Endothelial cell of umbilical vein (primary cell): ENCODE measurements at regions not wholly inside any gene's neighbourhood (a gene's known extent, or its start where the extent isn't known, plus 50 kb on each side); places are given as distances from the start of the nearest gene placed in this dataset.

ENCODE experiments used
- BruUV-seq: library from RNA; stranded (reverse); fragments of 400-500 nt; replicated peaks from 2 replicates; lab custom pipeline; 2021; lab: Mats Ljungman, UMichigan
- CTCF ChIA-PET: fragments of 300-600, 350-600 bp; sonication (Branson Sonifier 250); formaldehyde crosslinking; loops from one replicate; lab custom pipeline; 2021; ENCODE audit warnings: antibody characterized with exemption, inconsistent platforms; lab: Charles Lee
- POLR2A ChIA-PET: fragments of 300-600, 350-600 bp; sonication (Branson Sonifier 250); formaldehyde crosslinking; loops from one replicate; lab custom pipeline; 2021; ENCODE audit warnings: antibody characterized with exemption, inconsistent platforms; lab: Charles Lee
- DNase-seq: peaks from one replicate; pipeline ENCODE4 v3.0.0-alpha.2; 2011; ENCODE audit warnings: low read depth, low spot score
- FAIRE-seq: peaks from 2 replicates; lab custom pipeline; 2011; peaks lifted over from hg19 to GRCh38; lab: Jason Lieb, UNC
- H2AFZ ChIP-seq: 2 replicates; pipeline ENCODE4 v1.6.0; 2012; ENCODE audit warnings: low read depth, low read length, control low read depth, inconsistent platforms
- H3K27ac ChIP-seq: 2 replicates; pipeline ENCODE4 v1.5.1; 2011; ENCODE audit warnings: low read depth, mild to moderate bottlenecking, control low read depth, low read length, moderate library complexity; ENCODE audit not compliant: insufficient read depth
- H3K27me3 ChIP-seq, 2 experiments: 2 replicates each; pipeline versions ENCODE4 v1.6.0 to v1.6.1; 2011; ENCODE audit warnings: low read length in 2 of 2, mixed read lengths in 1 of 2; ENCODE audit not compliant: control insufficient read depth in 2 of 2, insufficient read depth in 2 of 2
- H3K36me3 ChIP-seq, 2 experiments: 2 replicates in 1 of 2; 3 replicates in 1 of 2; pipeline ENCODE4 v1.5.1; 2011; ENCODE audit warnings: low read length in 2 of 2, mild to moderate bottlenecking in 1 of 2, moderate library complexity in 1 of 2; ENCODE audit not compliant: control insufficient read depth in 2 of 2, insufficient read depth in 2 of 2; ENCODE audit errors: extremely low read depth in 1 of 2
- H3K4me1 ChIP-seq: 3 replicates; pipeline ENCODE4 v1.5.1; 2011; ENCODE audit warnings: mild to moderate bottlenecking, low read length; ENCODE audit not compliant: control insufficient read depth, insufficient read depth; ENCODE audit errors: extremely low read depth
- H3K4me2 ChIP-seq: 2 replicates; pipeline ENCODE4 v1.6.1; 2011; ENCODE audit warnings: low read length, control low read depth, mixed read lengths; ENCODE audit not compliant: insufficient read depth
- H3K4me3 ChIP-seq, 3 experiments: fragments of 200-600 bp in 1 of 3; sonication (generic), shearing (Covaris generic) in 1 of 3; replicated peaks in 1 of 3; 2 replicates each; pipeline ENCODE4 v1.5.1; 2011 to 2016; ENCODE audit warnings: control low read depth in 3 of 3, low read length in 3 of 3, mild to moderate bottlenecking in 2 of 3, inconsistent platforms in 1 of 3, low read depth in 1 of 3, moderate library complexity in 1 of 3; ENCODE audit not compliant: insufficient read depth in 1 of 3
- H3K79me2 ChIP-seq: 2 replicates; pipeline ENCODE4 v1.6.0; 2012; ENCODE audit warnings: low read length, inconsistent platforms; ENCODE audit not compliant: control insufficient read depth, insufficient read depth
- H3K9ac ChIP-seq: replicated peaks from 2 replicates; pipeline ENCODE3; 2011; ENCODE audit warnings: low read length, control low read depth; ENCODE audit not compliant: insufficient read depth; ENCODE audit errors: extremely low read depth
- H3K9me1 ChIP-seq: replicated peaks from 3 replicates; pipeline ENCODE4 v1.6.0; 2011; ENCODE audit warnings: mild to moderate bottlenecking, low read length; ENCODE audit not compliant: control insufficient read depth, insufficient read depth; ENCODE audit errors: extremely low read depth
- H3K9me3 ChIP-seq: replicated peaks from 2 replicates; pipeline ENCODE4 v1.5.1; 2012; ENCODE audit warnings: low read length, inconsistent platforms; ENCODE audit not compliant: control insufficient read depth, insufficient read depth
- H4K20me1 ChIP-seq: replicated peaks from 2 replicates; pipeline ENCODE3; 2011; ENCODE audit warnings: mild to moderate bottlenecking, low read length; ENCODE audit not compliant: control insufficient read depth, insufficient read depth; ENCODE audit errors: extremely low read depth
- CTCF ChIP-seq, 2 donors: IDR thresholded peaks; 1 replicate in 1 of 2; 2 replicates in 1 of 2; pipeline ENCODE4 v1.5.1; 2011; ENCODE audit warnings: low read length in 2 of 2, mild to moderate bottlenecking in 2 of 2, moderate library complexity in 2 of 2, control low read depth in 1 of 2, inconsistent platforms in 1 of 2, low read depth in 1 of 2; ENCODE audit not compliant: insufficient read depth in 1 of 2; ENCODE audit errors: extremely low read depth in 1 of 2
- EZH2 ChIP-seq: IDR thresholded peaks from 2 replicates; pipeline ENCODE4 v1.6.1; 2012; ENCODE audit warnings: borderline replicate concordance, low read depth, mild to moderate bottlenecking, moderate library complexity, low read length, inconsistent platforms; ENCODE audit not compliant: severe bottlenecking
- FOS ChIP-seq: IDR thresholded peaks from 2 replicates; pipeline ENCODE4 v1.6.1; 2011; ENCODE audit warnings: mild to moderate bottlenecking, low read length, moderate library complexity, borderline replicate concordance; ENCODE audit not compliant: insufficient read depth
- GATA2 ChIP-seq: IDR thresholded peaks from 2 replicates; pipeline ENCODE4 v1.7.0; 2011; ENCODE audit warnings: low read depth, mild to moderate bottlenecking, moderate library complexity, mixed read lengths, low read length; ENCODE audit not compliant: insufficient read length, insufficient read depth
- JUN ChIP-seq: IDR thresholded peaks from 2 replicates; pipeline ENCODE4 v1.6.1; 2011; ENCODE audit warnings: borderline replicate concordance, low read depth; ENCODE audit not compliant: insufficient read length, insufficient read depth
- MYC ChIP-seq: IDR thresholded peaks from one replicate; pipeline ENCODE4 v1.6.1; 2011; ENCODE audit warnings: mild to moderate bottlenecking, low read depth, low read length
- POLR2A ChIP-seq: IDR thresholded peaks from 2 replicates; pipeline ENCODE4 v1.6.1; 2012; ENCODE audit warnings: low read depth, mild to moderate bottlenecking, control low read depth, low read length
- POLR2AphosphoS5 ChIP-seq: IDR thresholded peaks from 2 replicates; pipeline ENCODE4 v1.6.1; 2012; ENCODE audit warnings: low read depth, mild to moderate bottlenecking, control low read depth, low read length, moderate library complexity; ENCODE audit not compliant: insufficient read depth
- dilution Hi-C: fragments of 300-500 bp; cut with MboI; formaldehyde crosslinking; loops from one replicate; pipeline ENCODE4 v1.15.0; 2019; ENCODE audit warnings: low sequenced_read_pairs; ENCODE audit not compliant: extremely low pct_ligation_motif_present
- intact Hi-C: fragments of 100-400 bp; cut with micrococcal nuclease; formaldehyde crosslinking; loops from one replicate; pipeline ENCODE4 v1.10.0; 2022
- TF ChIP-seq, protein P1 (sequence below): IDR thresholded peaks from 2 replicates; pipeline ENCODE4 v1.6.1; 2011; ENCODE audit not compliant: insufficient read depth, insufficient read length

- no TSS peak for BruUV-seq
- CTCF ChIA-PET: no interaction called here
- Histone ChIP-seq H3K27me3 (no peaks in the 10 kb centered on the region), H3K4me1 (no peaks in the 10 kb centered on the region), H3K36me3 (no peaks in the 10 kb centered on the region), H3K4me3 (no peak overlapping the region), H2AFZ (no peak overlapping the region), H3K9me1 (no peaks in the 10 kb centered on the region), H3K4me2 (no peak overlapping the region), H3K27ac (no peak overlapping the region), H3K9ac (no peak overlapping the region), H3K79me2 (no peaks in the 10 kb centered on the region), H3K9me3 (no peaks in the 10 kb centered on the region), H4K20me1 (no peaks in the 10 kb centered on the region)
- FAIRE-seq: no peak
- DNase-seq: no peak
- TF ChIP-seq MYC: no peak
- no peak for TF ChIP-seq POLR2AphosphoS5
- no peak for TF ChIP-seq JUN
- TF ChIP-seq CTCF (IDR thresholded peaks at IDR 0.05; ENCODE audit: extremely low read depth in 1 of 2, insufficient read depth in 1 of 2, low read depth in 1 of 2, low read length in 2 of 2): no peak
- TF ChIP-seq, protein P1, sequence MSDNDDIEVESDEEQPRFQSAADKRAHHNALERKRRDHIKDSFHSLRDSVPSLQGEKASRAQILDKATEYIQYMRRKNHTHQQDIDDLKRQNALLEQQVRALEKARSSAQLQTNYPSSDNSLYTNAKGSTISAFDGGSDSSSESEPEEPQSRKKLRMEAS: no peak
- no peak for TF ChIP-seq EZH2
- TF ChIP-seq GATA2: no peak
- no peak for TF ChIP-seq FOS
- TF ChIP-seq POLR2A: no peak
- dilution Hi-C loops: no loop called here
- POLR2A ChIA-PET: no interaction called here
- intact Hi-C loops: no loop called here
Observed at GRCh38 chr6:54655162-54655561, 191.4 kb upstream of the FAM83B start.
